ENCODE measurements at regions not wholly inside any gene's neighbourhood (a gene's known extent, or its start where the extent isn't known, plus 50 kb on each side); places are given as distances from the start of the nearest gene placed in this dataset.

GRCh38 chr13:85080691-85081090 lies 718.5 kb downstream of the SLITRK6 start (continued):
- TF ChIP-seq CREB1 (CRISPR knock-in tag; IDR thresholded peaks at IDR 0.05; ENCODE audit: low read depth) (no peak), ETS1 (IDR thresholded peaks at IDR 0.05) (no peak)

- H3K9me3 Mint-ChIP-seq, result no peaks in the 10 kb centered on the region
- no peaks in the 10 kb centered on the region for H3K27me3 Mint-ChIP-seq (ENCODE audit: insufficient read depth, low read depth, poor library complexity)
- H3K4me3 Mint-ChIP-seq, result no peak overlapping the region
- no peaks in the 10 kb centered on the region for H4K20me1 ChIP-seq (replicated peaks; ENCODE audit: insufficient read depth)
- no peaks in the 10 kb centered on the region for H3K4me1 ChIP-seq (ENCODE audit: insufficient read depth)
- H3K27me3 ChIP-seq (ENCODE audit: insufficient read depth), result no peaks in the 10 kb centered on the region
- H3K27ac Mint-ChIP-seq, result no peak overlapping the region
- H3K36me3 ChIP-seq (ENCODE audit: insufficient read depth), result no peaks in the 10 kb centered on the region
- no peaks in the 10 kb centered on the region for H3K9me2 ChIP-seq (ENCODE audit: insufficient read depth)
- no peak for TF ChIP-seq NANOG (IDR thresholded peaks at IDR 0.05; ENCODE audit: borderline replicate concordance)
- TF ChIP-seq CTCF (conservative IDR thresholded peaks at IDR 0.05; ENCODE audit: low read depth in 2 of 2), result no peak
- TF ChIP-seq ZNF331 (CRISPR knock-in tag; IDR thresholded peaks at IDR 0.05; ENCODE audit: low read depth), result no peak
- TF ChIP-seq ZNF114 (CRISPR knock-in tag; IDR thresholded peaks at IDR 0.05), result no peak
- no peak overlapping the region for H3K4me3 ChIP-seq
- no peaks in the 10 kb centered on the region for H3K36me3 Mint-ChIP-seq (ENCODE audit: low read depth)
- no peaks in the 10 kb centered on the region for H3F3A ChIP-seq (replicated peaks; ENCODE audit: low read depth)
- H3K4me2 ChIP-seq, result no peak overlapping the region
- no peaks in the 10 kb centered on the region for H3K79me2 ChIP-seq (replicated peaks; ENCODE audit: insufficient read depth)
- H3K27ac ChIP-seq (ENCODE audit: low read depth), result no peak overlapping the region
- ATAC-seq (no peak), DNase-seq (ENCODE audit: low spot score) (no peak)
- no peak overlapping the region for H2AFZ ChIP-seq
- no peaks in the 10 kb centered on the region for H3K4me1 Mint-ChIP-seq
These were observed 722.9 kb downstream of the SLITRK6 start for GRCh38 chr13:85076343-85076742.

GRCh38 chr13:85074543-85075313 lies 724.5 kb downstream of the SLITRK6 start:
- Histone ChIP-seq H3K4me2 (no peak overlapping the region), H2AFZ (no peak overlapping the region), H3K4me1 (ENCODE audit: insufficient read depth) (no peaks in the 10 kb centered on the region), H3K9me2 (ENCODE audit: insufficient read depth) (no peaks in the 10 kb centered on the region), H3K4me3 (no peak overlapping the region), H3F3A (replicated peaks; ENCODE audit: low read depth) (no peaks in the 10 kb centered on the region), H3K27ac (ENCODE audit: low read depth) (no peak overlapping the region), H3K36me3 (ENCODE audit: insufficient read depth) (no peaks in the 10 kb centered on the region), H3K27me3 (ENCODE audit: insufficient read depth) (no peaks in the 10 kb centered on the region), H4K20me1 (replicated peaks; ENCODE audit: insufficient read depth) (no peaks in the 10 kb centered on the region), H3K79me2 (replicated peaks; ENCODE audit: insufficient read depth) (no peaks in the 10 kb centered on the region)
- no peaks in the 10 kb centered on the region for H3K36me3 Mint-ChIP-seq (ENCODE audit: low read depth)
- no peak for ATAC-seq
- no peak overlapping the region for H3K4me3 Mint-ChIP-seq
- no peak for DNase-seq (ENCODE audit: low spot score)
- no peak overlapping the region for H3K27ac Mint-ChIP-seq
- H3K4me1 Mint-ChIP-seq, result no peaks in the 10 kb centered on the region
- H3K9me3 Mint-ChIP-seq, result no peaks in the 10 kb centered on the region
- no peaks in the 10 kb centered on the region for H3K27me3 Mint-ChIP-seq (ENCODE audit: insufficient read depth, low read depth, poor library complexity)
- TF ChIP-seq ZNF462 (CRISPR knock-in tag; IDR thresholded peaks at IDR 0.05), result no peak
- no peak for TF ChIP-seq POLR2AphosphoS5 (IDR thresholded peaks at IDR 0.05; ENCODE audit: low read depth)
- TF ChIP-seq CTCF (conservative IDR thresholded peaks at IDR 0.05; ENCODE audit: low read depth in 2 of 2), result no peak
- TF ChIP-seq CREB1 (CRISPR knock-in tag; IDR thresholded peaks at IDR 0.05; ENCODE audit: low read depth), result no peak
